Activated CD4-positive, alpha-beta T cell treated with anti-CD3 and anti-CD28 coated beads, Interleukin-2, Interleukin-4, amounts not matched to agents 100 ng/mL and 50 ng/mL, durations not matched to agents 16 hours and 8 hours (primary cell): ENCODE measurements at regions not wholly inside any gene's neighbourhood (a gene's known extent, or its start where the extent isn't known, plus 50 kb on each side); places are given as distances from the start of the nearest gene placed in this dataset.
"Not testable (repeated sequence)": the region's sequence is repeated elsewhere in the genome, so short reads cannot be mapped to it uniquely, and the experiment has no call there.

Experiments
- DNase-seq: peaks from one replicate; pipeline ENCODE4 v3.0.0-alpha.2; 2020; ENCODE audit warnings: low spot score

- DNase-seq, result no peak
These were observed 163.7 kb downstream of the ESM1 start for GRCh38 chr5:54821445-54822323.

DNA sequence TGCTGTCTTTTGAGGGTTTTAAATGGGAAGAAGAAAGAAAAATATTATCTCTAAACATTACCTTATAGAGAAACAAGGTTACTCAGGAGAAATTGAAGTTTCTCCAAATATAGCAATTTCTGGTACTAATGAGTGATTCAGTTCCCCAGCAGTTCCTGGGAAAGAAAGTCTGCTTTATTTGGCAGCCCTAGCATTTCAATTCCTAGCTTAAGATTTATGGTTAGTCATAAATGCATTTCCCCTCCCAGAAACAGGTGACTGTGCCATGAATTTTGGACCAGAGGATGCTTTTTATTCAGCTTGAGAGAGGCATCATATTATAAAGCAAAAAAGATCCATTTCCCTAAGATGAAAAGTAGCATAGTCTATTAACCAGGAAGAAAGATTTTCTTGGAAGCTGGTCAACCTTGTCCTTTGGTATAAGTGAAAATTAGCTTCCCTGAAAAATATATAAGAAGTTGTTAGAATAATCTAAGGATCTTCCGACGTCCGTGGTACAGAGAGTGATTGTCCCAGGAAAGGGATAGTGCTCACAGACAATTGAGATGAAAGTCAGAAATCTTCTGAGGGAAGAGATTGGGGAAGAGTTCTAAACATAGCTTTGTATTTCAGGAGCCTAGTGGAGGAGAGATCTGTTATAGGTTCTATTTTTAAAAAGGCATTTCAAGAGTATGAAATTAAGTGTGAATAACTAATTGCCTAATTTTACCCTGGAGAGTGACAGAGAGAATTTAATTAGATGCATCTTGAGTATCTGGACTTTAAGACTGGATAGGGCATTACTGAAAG is 164.9 kb downstream of the ESM1 start:
- DNase-seq, result no peak

DNA sequence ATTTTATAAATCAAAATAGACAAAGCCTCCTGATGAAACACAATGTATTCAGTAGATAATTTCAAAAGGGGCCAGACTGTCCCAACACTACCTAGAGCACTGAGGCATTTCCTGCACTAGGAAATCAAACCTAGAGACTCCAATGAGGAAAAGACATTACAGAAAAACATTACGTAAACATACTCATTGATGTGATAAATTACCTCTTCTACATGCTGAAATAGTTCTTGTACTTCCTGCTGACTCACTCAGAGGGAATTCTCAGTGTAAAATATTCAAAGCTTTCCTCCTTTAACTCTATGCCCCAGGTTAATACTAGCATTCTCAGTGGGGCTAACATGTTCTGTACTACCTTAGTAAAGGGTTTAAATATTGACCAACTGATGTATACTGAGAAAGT is 178.0 kb downstream of the ESM1 start:
- DNase-seq, result no peak

DNA sequence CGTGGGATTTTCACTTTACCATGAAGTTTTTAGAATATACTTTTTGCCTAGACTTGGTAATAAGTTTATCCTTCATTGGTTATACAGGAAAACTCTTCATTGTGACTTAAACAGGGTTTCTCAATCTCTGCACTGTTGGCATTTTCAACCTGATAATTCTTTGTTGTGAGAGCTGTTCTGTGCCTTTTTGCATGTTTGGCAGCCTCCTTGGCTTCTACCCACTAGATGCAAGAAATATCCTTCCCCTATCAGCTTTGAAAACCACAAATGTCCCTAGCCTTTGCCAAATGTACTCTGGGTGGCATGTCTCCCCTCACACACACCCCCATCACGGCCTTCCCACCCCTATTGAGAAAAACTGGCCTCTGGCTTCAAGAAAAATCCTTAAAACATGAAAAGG is 180.9 kb downstream of the ESM1 start:
- DNase-seq, result no peak

DNA sequence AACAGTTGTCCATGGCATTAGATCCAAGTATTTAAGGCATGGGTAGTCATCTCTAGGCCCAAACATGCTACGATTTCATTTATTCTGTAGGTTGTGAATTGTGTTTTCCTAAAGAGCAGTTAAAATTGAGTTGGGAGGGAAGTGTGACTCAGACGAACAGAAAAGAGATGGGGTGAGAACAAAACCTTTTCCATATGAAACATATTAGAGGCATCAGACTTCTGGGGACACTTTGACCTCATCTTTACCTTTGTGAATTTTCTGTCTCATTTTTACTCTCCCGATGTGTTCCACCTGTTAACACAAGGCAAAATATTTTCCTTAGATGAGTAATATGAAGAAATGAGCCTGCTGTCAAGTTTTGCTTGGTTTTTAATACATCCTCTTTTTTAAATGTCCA is 181.3 kb downstream of the ESM1 start:
- DNase-seq, result no peak

DNA sequence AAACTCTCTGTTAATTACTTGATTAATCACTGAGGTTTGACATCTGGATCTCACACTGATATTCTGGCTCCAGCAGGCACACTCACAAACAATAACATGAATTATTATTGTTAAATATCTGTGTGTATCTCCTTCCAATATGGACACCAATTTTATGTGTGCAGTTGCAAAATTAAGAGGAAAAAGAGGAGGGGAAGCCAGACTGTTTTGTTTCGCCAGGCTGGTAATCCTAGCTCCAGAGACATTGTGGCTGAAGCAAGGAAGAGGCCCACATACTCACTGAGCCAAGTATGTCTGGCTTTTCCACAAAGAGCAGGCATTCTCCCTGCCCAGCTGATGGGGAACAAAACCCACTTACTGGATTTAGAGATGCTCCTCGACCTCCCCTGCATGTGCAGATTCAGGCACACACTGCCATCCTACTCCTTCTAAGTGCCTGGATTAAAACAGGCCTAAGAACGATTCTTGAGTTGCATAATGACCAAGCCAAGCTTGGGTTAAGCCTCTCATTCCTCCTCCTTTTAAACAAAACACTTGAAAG is 181.9 kb downstream of the ESM1 start:
- no peak for DNase-seq

- no peak for DNase-seq
These were observed 185.7 kb downstream of the ESM1 start for GRCh38 chr5:54799645-54800044.

DNA sequence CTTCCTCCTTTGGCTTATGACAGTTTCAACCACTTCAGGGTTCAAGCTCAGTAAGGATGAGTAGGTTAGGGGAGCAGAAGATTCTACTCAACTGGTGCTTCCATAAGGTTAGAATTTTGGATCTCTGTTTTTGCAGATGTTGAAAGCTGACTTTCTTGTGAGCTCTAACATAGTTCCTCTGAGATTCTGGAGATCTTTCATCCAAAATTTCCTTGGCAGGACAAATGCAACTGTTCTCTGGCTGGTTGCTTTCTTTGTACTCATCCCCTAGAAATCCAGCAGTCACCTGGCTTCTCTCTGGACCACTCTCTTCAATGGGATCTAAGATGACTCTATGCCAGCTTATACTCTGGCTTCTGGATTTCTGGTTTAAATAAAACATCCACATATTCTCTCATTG is 189.6 kb downstream of the ESM1 start:
- no peak for DNase-seq

- DNase-seq, result no peak
These were observed 190.1 kb downstream of the ESM1 start for GRCh38 chr5:54795284-54795683.

GRCh38 chr5:54794135-54794975 is 191.0 kb downstream of the ESM1 start:
- DNase-seq, result peak; percentile 58

GRCh38 chr5:54793468-54794134 is 191.8 kb downstream of the ESM1 start:
- DNase-seq, result no peak

- no peak for DNase-seq
These were observed 192.6 kb downstream of the ESM1 start for GRCh38 chr5:54792611-54793404.

- DNase-seq, result not testable (repeated sequence)
These were observed 197.5 kb downstream of the ESM1 start for GRCh38 chr5:54787910-54788309.

- DNase-seq, result no peak
These were observed 199.4 kb downstream of the ESM1 start for GRCh38 chr5:54785729-54786591.

DNA sequence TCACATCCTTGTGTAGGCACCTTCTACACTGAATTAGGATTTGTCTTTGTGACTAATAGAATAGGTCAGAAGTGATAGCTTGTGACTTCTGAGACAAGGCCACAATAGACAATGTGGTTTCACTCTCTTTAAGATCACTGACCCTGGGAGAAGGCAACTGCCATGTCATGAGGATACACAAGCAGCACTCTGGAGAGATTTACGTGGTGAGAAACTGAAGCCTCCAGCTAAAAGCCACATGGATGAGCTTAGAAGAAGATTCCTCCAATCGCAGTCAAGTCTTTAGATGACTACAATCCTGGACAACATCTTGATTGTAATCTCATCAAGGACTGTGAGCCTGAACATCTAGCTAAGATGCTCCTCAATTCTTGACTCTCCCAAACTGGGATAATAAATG is 206.6 kb downstream of the ESM1 start:
- no peak for DNase-seq

DNA sequence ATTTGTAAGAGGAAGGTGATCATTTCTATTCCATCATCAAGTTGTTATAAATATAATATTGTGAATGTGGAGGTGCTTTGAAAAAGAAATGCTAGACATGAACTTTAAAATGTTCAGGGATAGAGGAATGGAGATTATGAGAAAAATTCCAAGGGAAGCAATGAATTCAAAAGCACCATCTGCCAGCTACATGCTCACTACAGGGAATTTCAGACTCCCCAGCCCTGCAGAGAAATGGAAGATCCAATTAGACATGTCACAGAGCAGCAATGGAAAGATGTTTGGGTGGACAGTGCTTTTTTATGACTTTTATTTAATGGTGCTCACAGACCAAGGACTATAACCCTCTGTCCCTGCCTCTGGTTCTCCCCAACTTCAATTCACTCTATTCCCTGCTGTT is 209.7 kb downstream of the ESM1 start:
- no peak for DNase-seq

DNA sequence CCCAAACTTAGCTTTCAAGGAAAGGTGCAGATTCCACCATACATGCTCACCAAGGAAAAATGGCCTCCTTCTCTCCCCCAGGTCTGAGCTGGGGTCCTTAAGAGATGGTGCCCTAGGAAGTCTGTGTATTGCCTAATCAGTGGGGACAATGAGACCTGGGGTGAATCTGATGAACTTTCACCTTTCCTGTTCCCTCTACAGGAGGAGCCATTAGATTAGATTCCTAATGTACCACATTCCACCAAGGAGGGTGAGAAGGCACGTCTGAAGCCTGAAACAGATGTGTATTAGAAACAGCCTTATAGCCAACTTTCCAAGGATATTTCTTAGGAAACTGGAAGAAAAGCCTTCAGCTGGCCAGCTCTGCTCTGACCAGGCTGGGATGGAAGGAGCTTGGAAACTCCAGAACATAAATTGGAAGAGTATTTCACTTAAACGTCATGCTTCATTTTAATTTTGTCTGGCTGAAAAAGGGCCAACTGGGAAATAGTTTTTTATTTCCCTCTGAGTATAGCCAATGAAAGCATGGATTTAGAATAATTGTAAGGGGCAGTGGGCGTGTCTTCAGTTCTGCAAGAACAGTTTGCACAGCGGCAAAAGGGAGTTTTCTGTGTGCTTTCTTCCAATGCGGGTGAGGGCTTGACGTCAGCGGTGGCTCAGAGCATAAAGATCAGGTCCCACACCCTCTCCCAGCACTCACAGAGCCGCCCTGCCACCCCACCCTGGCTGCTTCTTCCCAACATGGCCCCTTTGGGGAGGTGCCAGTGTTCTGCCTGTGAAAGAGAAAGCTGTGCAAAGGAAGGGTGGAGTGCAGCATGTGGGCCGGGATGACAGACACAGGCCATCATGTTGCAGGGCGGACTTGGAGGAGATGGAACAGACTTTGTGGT is 210.9 kb downstream of the ESM1 start:
- DNase-seq, result no peak

- no peak for DNase-seq
These were observed 212.7 kb downstream of the ESM1 start for GRCh38 chr5:54772684-54773083.

DNA sequence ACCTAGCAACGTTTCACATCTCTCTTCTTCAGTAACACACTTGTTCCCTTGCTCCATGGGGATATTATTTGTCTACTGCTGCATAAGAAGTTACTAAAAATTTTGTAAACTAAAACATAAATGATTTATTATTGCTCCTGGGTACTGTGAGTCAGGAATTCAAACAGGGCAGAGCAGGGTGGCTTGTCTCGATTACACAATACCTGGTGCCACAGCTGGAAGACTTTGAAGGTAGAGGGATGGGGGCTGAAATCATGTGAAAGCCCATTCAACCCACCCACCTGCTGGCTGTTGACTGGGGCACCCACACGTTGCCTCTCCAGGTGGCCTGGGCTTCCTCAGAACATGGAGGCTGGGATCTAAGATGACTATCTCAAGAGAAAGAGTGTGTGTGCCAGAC is 213.2 kb downstream of the ESM1 start:
- no peak for DNase-seq
